ENCODE measurements at regions not wholly inside any gene's neighbourhood (a gene's known extent, or its start where the extent isn't known, plus 50 kb on each side); places are given as distances from the start of the nearest gene placed in this dataset.

- TF ChIP-seq MGA (IDR thresholded peaks at IDR 0.05) (no peak), ZNF124 (CRISPR knock-in tag; IDR thresholded peaks at IDR 0.05) (no peak), MYBL2 (IDR thresholded peaks at IDR 0.05; ENCODE audit: low read depth) (no peak), MYBL2 (CRISPR knock-in tag; IDR thresholded peaks at IDR 0.05; ENCODE audit: borderline replicate concordance) (no peak), COPS2 (conservative IDR thresholded peaks at IDR 0.05) (no peak), NUFIP1 (IDR thresholded peaks at IDR 0.05; ENCODE audit: partially characterized antibody) (no peak), SIN3B (IDR thresholded peaks at IDR 0.05; ENCODE audit: low read depth) (no peak), ATF7 (IDR thresholded peaks at IDR 0.05) (no peak), ERF (CRISPR knock-in tag; IDR thresholded peaks at IDR 0.05) (no peak), EP400 (IDR thresholded peaks at IDR 0.05) (no peak)
These were observed 468.0 kb upstream of the GJE1 start (continued) for GRCh38 chr6:141664744-141665143.

Measured in K562 (cell line).